LoVo (cell line): ENCODE measurements at regions not wholly inside any gene's neighbourhood (a gene's known extent, or its start where the extent isn't known, plus 50 kb on each side); places are given as distances from the start of the nearest gene placed in this dataset.

ENCODE experiments used
- DNase-seq: peaks from one replicate; pipeline ENCODE4 v3.0.0-alpha.2; 2016; ENCODE audit warnings: low spot score

GRCh38 chr7:52352013-52352981 lies 683.1 kb upstream of the POM121L12 start:
- no peak for DNase-seq

- DNase-seq: no peak
Measured at GRCh38 chr7:52344015-52344414, 691.4 kb upstream of the POM121L12 start.

DNA sequence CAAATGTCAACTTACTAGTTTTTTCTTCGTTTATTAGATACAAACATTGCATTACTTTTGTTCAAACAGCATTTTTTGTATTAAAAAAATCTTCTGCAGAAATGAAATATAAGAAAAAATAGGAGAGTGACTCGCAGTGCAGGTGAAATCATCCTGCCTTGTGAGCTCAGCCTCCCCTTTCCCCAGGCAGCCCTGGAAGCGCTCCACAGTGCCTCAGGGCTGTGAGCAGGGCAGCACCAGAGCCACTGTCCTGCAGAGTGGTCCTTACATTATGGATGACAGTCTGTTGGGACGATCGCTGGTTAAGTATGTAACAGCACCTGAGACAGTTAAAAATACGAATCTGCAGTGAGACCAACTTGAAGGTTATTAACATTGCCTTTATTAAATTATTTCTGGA lies 695.4 kb upstream of the POM121L12 start:
- no peak for DNase-seq

- peak; percentile 18 for DNase-seq
Measured at GRCh38 chr7:52328328-52328727, 707.1 kb upstream of the POM121L12 start.

GRCh38 chr7:52325237-52325636 lies 710.2 kb upstream of the POM121L12 start:
- no peak for DNase-seq

GRCh38 chr7:52323202-52323746 lies 712.2 kb upstream of the POM121L12 start:
- no peak for DNase-seq

DNA sequence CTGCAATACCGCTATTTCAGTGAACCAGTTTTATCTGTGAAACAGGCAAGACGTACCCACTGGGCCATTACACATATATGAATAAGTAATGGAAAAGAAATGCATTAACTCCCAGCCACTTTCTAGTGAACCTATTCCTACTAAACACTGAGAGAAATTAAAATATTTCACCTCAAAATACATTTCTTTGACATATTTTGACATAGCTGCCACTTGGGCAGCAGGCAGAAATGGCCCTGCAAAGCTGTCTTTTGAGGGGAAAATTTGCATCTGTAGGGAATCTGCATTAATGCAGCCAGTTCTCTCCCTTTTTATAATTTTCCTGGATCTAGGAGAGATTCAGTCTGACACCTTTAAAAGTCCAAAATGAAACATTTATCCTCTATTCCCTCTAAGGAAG lies 714.8 kb upstream of the POM121L12 start:
- no peak for DNase-seq

DNA sequence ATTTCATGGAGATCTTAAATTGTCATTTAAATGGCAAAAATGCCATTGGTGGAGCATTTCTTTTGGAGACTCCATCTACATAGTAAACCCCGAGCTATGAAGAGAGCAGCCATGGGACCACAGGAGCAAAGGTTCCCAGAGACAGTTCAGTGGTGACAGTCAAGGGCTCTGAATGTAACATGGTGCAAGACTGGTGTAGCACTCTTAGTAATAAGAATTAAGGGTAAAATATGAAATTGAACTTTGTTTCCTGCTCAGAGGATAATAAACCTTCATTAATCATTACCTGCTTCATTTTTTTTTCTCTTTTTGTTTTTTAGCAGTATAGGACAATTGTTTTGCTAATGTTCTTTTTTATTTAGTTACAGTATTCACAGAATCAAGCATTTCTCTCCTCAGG lies 717.5 kb upstream of the POM121L12 start:
- DNase-seq: no peak

DNA sequence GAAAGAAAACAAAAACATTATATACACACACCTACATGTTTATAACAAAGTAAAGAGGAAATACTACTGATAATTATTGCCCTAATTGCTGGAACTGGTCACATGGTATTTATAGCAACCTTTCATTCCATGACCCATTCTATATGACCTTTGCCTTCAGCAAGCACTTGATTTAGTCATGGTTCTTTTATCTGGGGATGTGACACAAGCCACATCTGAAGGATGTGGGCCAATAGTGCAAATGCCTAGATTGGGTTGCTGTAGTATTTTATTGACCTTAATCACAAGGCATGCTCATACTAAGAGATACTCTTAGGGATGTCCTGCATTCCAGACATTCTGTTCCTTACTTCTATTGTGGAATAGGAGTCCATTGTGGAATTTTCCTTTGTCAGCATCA lies 723.5 kb upstream of the POM121L12 start:
- no peak for DNase-seq

GRCh38 chr7:52309631-52310030 lies 725.8 kb upstream of the POM121L12 start:
- no peak for DNase-seq

DNA sequence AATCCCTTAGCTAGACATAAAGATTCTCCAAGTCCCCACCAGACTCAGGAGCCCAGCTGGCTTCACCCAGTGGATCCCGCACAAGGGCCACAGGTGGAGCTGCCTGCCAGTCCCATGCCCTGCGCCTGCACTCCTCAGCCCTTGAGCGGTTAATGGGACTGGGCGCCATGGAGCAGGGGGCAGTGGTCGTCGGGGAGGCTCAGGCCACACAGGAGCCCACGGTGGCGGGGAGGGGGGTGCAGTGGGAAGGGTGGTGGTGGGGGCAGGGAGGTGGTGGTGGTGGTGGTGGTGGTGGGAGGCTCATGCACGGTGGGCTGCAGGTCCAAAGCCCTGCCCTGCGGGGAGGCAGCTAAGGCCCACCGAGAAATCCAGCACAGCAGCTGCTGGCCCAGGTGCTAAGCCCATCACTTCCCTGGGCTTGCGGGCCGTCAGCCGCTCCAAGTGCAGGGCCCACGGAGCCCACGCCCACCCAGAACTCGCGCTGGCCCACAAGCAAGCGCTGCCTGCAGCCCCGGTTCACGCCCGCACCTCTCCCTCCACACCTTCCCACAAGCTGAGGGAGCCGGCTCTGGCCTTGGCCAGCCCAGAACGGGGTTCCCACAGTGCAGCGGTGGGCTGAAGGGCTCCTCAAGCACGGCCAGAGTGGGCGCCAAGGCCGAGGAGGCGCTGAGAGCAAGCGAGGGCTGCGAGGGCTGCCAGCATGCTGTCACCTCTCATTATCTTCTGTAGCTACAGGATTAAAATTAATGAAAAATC lies 732.5 kb upstream of the POM121L12 start:
- no peak for DNase-seq

- no peak for DNase-seq
Measured at GRCh38 chr7:52297128-52297527, 738.3 kb upstream of the POM121L12 start.

DNA sequence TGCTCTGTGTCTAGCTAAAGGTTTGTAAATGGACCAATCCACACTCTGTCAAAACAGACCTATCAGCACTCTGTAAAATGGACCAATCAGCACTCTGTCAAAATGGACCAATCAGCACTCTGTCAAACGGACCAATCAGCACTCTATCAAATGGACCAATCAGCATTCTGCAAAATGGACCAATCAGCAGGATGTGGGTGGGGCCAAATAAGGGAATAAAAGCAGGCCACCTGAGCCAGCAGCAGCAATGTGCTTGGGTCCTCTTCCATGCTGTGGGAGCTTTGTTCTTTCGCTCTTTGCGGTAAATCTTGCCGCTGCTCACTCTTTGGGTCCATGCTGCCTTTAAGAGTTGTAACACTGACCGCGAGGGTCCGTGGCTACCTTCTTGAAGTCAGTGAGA lies 740.5 kb upstream of the POM121L12 start:
- DNase-seq: no peak

- no peak for DNase-seq
Measured at GRCh38 chr7:52289247-52289646, 746.2 kb upstream of the POM121L12 start.

GRCh38 chr7:52287698-52288097 lies 747.7 kb upstream of the POM121L12 start:
- no peak for DNase-seq

- DNase-seq: no peak
Measured at GRCh38 chr7:52285689-52286088, 749.7 kb upstream of the POM121L12 start.

GRCh38 chr7:52283335-52283734 lies 752.1 kb upstream of the POM121L12 start:
- DNase-seq: no peak

DNA sequence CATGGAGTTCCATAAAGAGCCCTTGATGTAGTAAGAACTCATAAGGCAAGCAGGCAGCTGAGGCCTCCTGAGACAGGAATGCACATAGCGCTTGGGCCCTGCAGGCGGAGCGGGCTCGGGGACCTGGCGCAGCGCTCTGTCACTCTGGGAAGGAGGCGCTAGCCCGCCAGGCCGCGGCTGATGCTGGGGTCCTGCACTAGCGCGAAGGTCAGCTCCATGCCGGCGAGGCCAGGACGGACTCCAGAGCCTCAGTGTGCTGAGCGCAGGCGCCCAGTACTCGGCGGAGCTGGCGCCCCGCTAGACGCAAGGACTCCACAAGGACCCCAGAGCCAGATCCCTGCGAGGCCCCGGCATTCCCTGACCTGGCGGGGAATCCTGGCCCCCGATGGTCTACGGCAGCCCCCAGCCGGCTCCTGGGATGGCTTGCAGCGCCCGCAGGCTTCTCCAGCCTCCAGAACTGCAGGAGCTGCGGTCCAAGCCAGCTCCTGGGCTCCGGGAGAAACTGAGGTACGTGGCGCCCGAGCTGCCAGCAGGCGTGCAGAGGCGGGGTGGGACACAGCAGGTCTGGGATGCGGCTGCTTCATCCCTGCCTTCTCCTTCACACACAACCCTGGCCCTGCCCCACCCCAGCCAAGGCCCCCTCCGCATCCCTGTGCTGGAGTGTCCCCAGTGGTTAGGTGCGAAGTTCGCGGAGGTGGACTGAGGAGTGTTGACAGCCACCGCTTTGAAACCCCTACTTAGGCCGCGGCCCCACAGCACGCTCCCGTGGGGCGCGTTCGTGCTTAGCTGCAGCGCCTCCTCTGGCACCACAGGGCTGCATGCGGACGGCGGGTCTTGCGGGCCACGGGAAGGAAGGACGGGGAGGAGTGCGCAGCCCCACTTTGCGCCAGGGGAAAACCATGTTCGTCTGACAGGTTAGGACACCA lies 761.5 kb upstream of the POM121L12 start:
- DNase-seq: no peak

DNA sequence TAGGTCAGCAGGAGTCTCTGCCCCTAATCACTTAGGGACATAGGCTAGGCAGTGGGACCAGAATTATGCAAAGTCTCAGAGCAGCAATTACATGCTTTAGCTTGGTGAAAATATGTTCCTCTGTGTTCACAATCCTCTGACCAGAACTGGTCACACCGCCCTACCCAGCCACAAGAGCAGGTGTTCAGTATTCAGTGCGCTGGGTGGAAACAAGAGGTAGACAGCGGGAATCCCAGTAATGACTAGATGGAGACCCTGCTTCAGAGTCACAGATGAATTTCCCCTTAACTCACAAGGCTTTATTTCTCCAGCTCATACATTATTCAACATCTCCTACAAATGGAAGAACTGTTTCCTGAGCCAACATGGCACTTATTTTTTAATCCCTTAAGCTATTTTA lies 763.7 kb upstream of the POM121L12 start:
- no peak for DNase-seq

DNA sequence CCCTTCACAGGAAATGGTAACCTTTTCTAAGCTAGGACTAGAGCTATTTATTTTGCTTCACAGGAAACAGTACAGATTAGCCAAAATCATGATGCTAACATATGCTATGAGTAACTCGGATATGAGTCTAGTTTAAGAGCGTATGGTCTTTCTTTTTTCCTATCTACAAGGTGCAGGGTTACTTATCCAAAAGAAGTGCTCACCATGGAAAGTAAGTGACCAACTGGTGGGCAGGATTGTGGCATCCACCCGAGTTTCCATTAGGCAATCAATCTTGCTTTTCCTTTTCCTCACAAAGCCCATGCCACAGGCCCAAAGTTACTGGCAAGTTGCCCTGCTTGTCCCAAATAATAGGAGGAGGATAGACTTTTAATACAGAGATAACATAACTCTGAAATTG lies 765.1 kb upstream of the POM121L12 start:
- DNase-seq: no peak

DNA sequence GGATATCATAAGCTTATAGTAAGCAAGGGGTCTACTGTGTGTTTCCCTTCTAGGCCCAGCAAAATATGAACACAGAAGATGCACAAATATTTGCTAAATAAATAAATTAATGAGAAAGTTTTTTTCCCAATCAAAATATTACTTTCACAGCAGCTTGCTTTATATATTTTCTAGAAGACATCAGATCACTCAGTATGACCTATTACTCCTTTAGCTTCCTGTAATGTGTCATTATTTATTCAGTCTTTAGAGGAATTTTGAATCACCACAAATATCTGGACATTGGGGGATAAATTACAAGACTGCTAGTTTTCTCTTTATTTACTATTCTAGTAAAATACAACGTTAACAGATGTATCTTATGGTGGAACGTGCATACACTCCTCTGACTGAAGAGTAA lies 765.8 kb upstream of the POM121L12 start:
- DNase-seq: no peak

GRCh38 chr7:52261057-52261456 lies 774.4 kb upstream of the POM121L12 start:
- no peak for DNase-seq
